ENCODE measurements at regions not wholly inside any gene's neighbourhood (a gene's known extent, or its start where the extent isn't known, plus 50 kb on each side); places are given as distances from the start of the nearest gene placed in this dataset.

GRCh38 chr15:31799319-31799714, 231.0 kb upstream of the CHRNA7 start:
- ChIA-PET CTCF (no interaction called here), POLR2A (no interaction called here)
- H3K27ac ChIP-seq: no peak overlapping the region
- no peaks in the 10 kb centered on the region for H3K9me3 ChIP-seq
- no peak overlapping the region for H3K4me3 ChIP-seq
- FAIRE-seq (no peak), DNase-seq (ENCODE audit: low read depth in 1 of 2, low spot score in 1 of 2) (no peak), ATAC-seq (no peak)
- TF ChIP-seq PHF8 (IDR thresholded peaks at IDR 0.05; ENCODE audit: borderline replicate concordance, low read depth) (no peak), CEBPB (IDR thresholded peaks at IDR 0.05) (no peak), EHF (CRISPR knock-in tag; IDR thresholded peaks at IDR 0.05) (no peak), EP300 (IDR thresholded peaks at IDR 0.05) (no peak), BHLHE40 (IDR thresholded peaks at IDR 0.05; ENCODE audit: low read depth, low read length) (no peak), NPAS2 (CRISPR knock-in tag; IDR thresholded peaks at IDR 0.05; ENCODE audit: borderline replicate concordance) (no peak)
- TF ChIP-seq, protein P1, sequence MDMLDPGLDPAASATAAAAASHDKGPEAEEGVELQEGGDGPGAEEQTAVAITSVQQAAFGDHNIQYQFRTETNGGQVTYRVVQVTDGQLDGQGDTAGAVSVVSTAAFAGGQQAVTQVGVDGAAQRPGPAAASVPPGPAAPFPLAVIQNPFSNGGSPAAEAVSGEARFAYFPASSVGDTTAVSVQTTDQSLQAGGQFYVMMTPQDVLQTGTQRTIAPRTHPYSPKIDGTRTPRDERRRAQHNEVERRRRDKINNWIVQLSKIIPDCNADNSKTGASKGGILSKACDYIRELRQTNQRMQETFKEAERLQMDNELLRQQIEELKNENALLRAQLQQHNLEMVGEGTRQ (IDR thresholded peaks at IDR 0.05): no peak
- TF ChIP-seq, protein P2, sequence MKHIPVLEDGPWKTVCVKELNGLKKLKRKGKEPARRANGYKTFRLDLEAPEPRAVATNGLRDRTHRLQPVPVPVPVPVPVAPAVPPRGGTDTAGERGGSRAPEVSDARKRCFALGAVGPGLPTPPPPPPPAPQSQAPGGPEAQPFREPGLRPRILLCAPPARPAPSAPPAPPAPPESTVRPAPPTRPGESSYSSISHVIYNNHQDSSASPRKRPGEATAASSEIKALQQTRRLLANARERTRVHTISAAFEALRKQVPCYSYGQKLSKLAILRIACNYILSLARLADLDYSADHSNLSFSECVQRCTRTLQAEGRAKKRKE (CRISPR knock-in tag; IDR thresholded peaks at IDR 0.05; ENCODE audit: low read depth): no peak
- 52% methylated on average over 1 of the region's 1 CpG for WGBS (ENCODE audit: missing lambda C conversion rate)
- no peak overlapping the region for H3K4me2 ChIP-seq
- H3K4me1 ChIP-seq: peaks cover 8% of the 10 kb centered on the region; the same call in 1 of the 3 replicates

DNA sequence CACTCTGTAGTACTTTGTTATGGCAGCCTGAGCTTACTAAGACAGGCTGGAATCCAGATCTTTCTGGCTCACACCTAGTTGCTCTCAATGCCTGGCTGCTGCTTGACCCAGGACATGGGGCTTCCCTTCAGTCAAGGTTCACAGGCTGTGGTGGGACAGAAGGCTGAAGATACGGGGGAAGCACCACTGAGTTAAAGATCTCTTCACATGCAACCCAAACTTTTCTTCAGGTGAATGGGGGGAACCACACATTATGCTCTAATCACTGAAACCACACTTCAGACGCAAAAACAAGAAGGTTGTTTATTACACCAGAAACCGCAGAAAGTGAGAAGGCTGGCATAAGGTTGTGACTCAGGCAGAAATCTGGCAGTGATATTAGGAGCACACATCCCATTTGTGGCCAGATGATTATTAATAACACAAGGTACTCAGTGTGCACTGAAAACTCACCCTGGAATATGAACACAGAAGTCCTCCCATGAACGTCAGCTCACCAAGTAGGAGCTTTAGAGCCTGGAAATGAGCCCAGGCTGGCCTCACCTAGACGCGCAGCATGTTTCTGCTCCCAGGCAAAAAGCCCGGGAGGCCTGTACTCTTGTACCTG, 230.5 kb upstream of the CHRNA7 start:
- DNase-seq (ENCODE audit: low read depth in 1 of 2, low spot score in 1 of 2) (no peak), FAIRE-seq (no peak), ATAC-seq (no peak)
- no peak overlapping the region for H3K4me2 ChIP-seq
- no peak overlapping the region for H3K4me3 ChIP-seq
- H3K4me1 ChIP-seq: peaks cover 8% of the 10 kb centered on the region; the same call in 1 of the 3 replicates
- H3K27ac ChIP-seq: no peak overlapping the region
- H3K9me3 ChIP-seq: no peaks in the 10 kb centered on the region
- TF ChIP-seq FOSB (CRISPR knock-in tag; IDR thresholded peaks at IDR 0.05) (no peak), EHF (CRISPR knock-in tag; IDR thresholded peaks at IDR 0.05) (no peak), HDAC2 (IDR thresholded peaks at IDR 0.05) (no peak), HEYL (CRISPR knock-in tag; IDR thresholded peaks at IDR 0.05) (no peak), BCL3 (IDR thresholded peaks at IDR 0.05) (no peak), MYC (IDR thresholded peaks at IDR 0.05; ENCODE audit: borderline replicate concordance, low read length) (no peak), HOXB13 (CRISPR knock-in tag; IDR thresholded peaks at IDR 0.05; ENCODE audit: low read depth) (no peak), CEBPB (IDR thresholded peaks at IDR 0.05) (no peak), CHD2 (IDR thresholded peaks at IDR 0.05; ENCODE audit: low read length, partially characterized antibody) (no peak)
- WGBS (ENCODE audit: missing lambda C conversion rate): 77% methylated on average over 7 of the region's 7 CpGs
- ChIA-PET POLR2A (no interaction called here), CTCF (no interaction called here)

GRCh38 chr15:31801152-31801551, 229.2 kb upstream of the CHRNA7 start:
- no peaks in the 10 kb centered on the region for H3K9me3 ChIP-seq
- FAIRE-seq (no peak), ATAC-seq (no peak), DNase-seq (ENCODE audit: low read depth in 1 of 2, low spot score in 1 of 2) (no peak)
- H3K4me1 ChIP-seq: peaks cover 8% of the 10 kb centered on the region; the same call in 1 of the 3 replicates
- H3K4me3 ChIP-seq: no peak overlapping the region
- no peak overlapping the region for H3K4me2 ChIP-seq
- POLR2A ChIA-PET: no interaction called here
- 56% methylated on average over 5 of the region's 5 CpGs for WGBS (ENCODE audit: missing lambda C conversion rate)
- CTCF ChIA-PET: interaction anchor here (1.0 kb wide), 1 partner anchor 12 kb away, joined by 3 read pairs; no protein-coding TSS in a partner anchor
- H3K27ac ChIP-seq: no peak overlapping the region
- TF ChIP-seq ESRRA (IDR thresholded peaks at IDR 0.05; ENCODE audit: borderline replicate concordance, low read length): no peak
- no peak for TF ChIP-seq NPAS2 (CRISPR knock-in tag; IDR thresholded peaks at IDR 0.05; ENCODE audit: borderline replicate concordance)
- TF ChIP-seq, protein P2 (CRISPR knock-in tag; IDR thresholded peaks at IDR 0.05; ENCODE audit: low read depth): no peak
- TF ChIP-seq RNF2 (IDR thresholded peaks at IDR 0.05; ENCODE audit: borderline replicate concordance, low read depth): no peak
- TF ChIP-seq HOXA7 (CRISPR knock-in tag; IDR thresholded peaks at IDR 0.05): no peak
- no peak for TF ChIP-seq PHF8 (IDR thresholded peaks at IDR 0.05; ENCODE audit: borderline replicate concordance, low read depth)
- no peak for TF ChIP-seq GATA3 (IDR thresholded peaks at IDR 0.05; ENCODE audit: borderline replicate concordance)
- no peak for TF ChIP-seq CHD2 (IDR thresholded peaks at IDR 0.05; ENCODE audit: low read length, partially characterized antibody)
- no peak for TF ChIP-seq CHD4 (IDR thresholded peaks at IDR 0.05; ENCODE audit: borderline replicate concordance)
- TF ChIP-seq, protein P3, sequence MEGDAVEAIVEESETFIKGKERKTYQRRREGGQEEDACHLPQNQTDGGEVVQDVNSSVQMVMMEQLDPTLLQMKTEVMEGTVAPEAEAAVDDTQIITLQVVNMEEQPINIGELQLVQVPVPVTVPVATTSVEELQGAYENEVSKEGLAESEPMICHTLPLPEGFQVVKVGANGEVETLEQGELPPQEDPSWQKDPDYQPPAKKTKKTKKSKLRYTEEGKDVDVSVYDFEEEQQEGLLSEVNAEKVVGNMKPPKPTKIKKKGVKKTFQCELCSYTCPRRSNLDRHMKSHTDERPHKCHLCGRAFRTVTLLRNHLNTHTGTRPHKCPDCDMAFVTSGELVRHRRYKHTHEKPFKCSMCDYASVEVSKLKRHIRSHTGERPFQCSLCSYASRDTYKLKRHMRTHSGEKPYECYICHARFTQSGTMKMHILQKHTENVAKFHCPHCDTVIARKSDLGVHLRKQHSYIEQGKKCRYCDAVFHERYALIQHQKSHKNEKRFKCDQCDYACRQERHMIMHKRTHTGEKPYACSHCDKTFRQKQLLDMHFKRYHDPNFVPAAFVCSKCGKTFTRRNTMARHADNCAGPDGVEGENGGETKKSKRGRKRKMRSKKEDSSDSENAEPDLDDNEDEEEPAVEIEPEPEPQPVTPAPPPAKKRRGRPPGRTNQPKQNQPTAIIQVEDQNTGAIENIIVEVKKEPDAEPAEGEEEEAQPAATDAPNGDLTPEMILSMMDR (IDR thresholded peaks at IDR 0.05): no peak
- TF ChIP-seq SMC3 (IDR thresholded peaks at IDR 0.05): no peak
- no peak for TF ChIP-seq REST (IDR thresholded peaks at IDR 0.05)
- TF ChIP-seq CEBPB (IDR thresholded peaks at IDR 0.05): no peak
- TF ChIP-seq KDM1A (IDR thresholded peaks at IDR 0.05; ENCODE audit: low read depth): no peak

Data from A549 (cell line).